Psoas muscle (tissue), 7 donors: ENCODE measurements at regions not wholly inside any gene's neighbourhood (a gene's known extent, or its start where the extent isn't known, plus 50 kb on each side); places are given as distances from the start of the nearest gene placed in this dataset.

Experiments
- ATAC-seq, 4 donors: fragments of 200-7000 bp; cut with Tn5 transposase; one replicate each; pipeline ENCODE4 v1.9.1; 2020; ENCODE audit warnings: moderate library complexity in 3 of 4, mild to moderate bottlenecking in 2 of 4
- DNase-seq, 2 donors: peaks; one replicate each; pipeline ENCODE4 v3.0.0-alpha.2; 2020
- H3K27ac ChIP-seq: fragments of 200-600 bp; one replicate; pipeline ENCODE4 v1.8.0; 2022
- H3K27me3 ChIP-seq, 3 donors: fragments of 200-600 bp in 1 of 3; one replicate each; pipeline versions ENCODE4 v1.6.1 to v1.8.0; 2013 to 2022; ENCODE audit warnings: low read length in 2 of 3, mild to moderate bottlenecking in 2 of 3, moderate library complexity in 1 of 3; ENCODE audit not compliant: insufficient read depth in 3 of 3
- H3K36me3 ChIP-seq, 2 donors: fragments of 200-600 bp in 1 of 2; one replicate each; pipeline versions ENCODE4 v1.6.1 to v1.8.0; 2013 to 2022; ENCODE audit warnings: low read depth in 1 of 2, mild to moderate bottlenecking in 1 of 2, moderate library complexity in 1 of 2; ENCODE audit not compliant: insufficient read depth in 1 of 2
- H3K4me1 ChIP-seq: fragments of 200-600 bp; one replicate; pipeline ENCODE4 v1.8.0; 2022
- H3K4me3 ChIP-seq: fragments of 200-600 bp; one replicate; pipeline ENCODE4 v1.8.0; 2022; ENCODE audit warnings: mild to moderate bottlenecking
- H3K9me3 ChIP-seq: fragments of 200-600 bp; one replicate; pipeline ENCODE4 v1.8.0; 2022
- CTCF ChIP-seq: fragments of 200-600 bp; IDR thresholded peaks from one replicate; pipeline ENCODE4 v1.8.0; 2022; ENCODE audit warnings: antibody characterized with exemption
- WGBS, 3 donors: extraction: QIAGEN DNeasy Blood & Tissue Kit; methylation state at CpG; one replicate each; pipeline versions ENCODE4 v1.1.6 to v1.1.7; 2013; 5-methylcytosine and 5-hydroxymethylcytosine counted together
- intact Hi-C, 2 donors: fragments of 100-400 bp; cut with DNase I; formaldehyde crosslinking; loops; one replicate each; pipeline versions ENCODE4 v1.11.0 to v1.14.2; 2022
- donor health status: healthy with polysubstance abuse.
- donor health status: DM: no; HTN: no; CAD: no; lungs with moderate emphysema.
- donor health status: Bipolar disorder and iron deficiency.
- donor health status: healthy.
- donor health status: DM: yes; HTN: yes; CAD: no.
- donor health status: DM: no; HTN: no; CAD: no.
- donor health status: DM: yes; HTN: yes; CAD: no.

- 60 to 70% (median 62%) methylated on average over 9 of the region's 9 CpGs for WGBS, 3 donors
- no peaks in the 10 kb centered on the region for H3K36me3 ChIP-seq
- H3K4me3 ChIP-seq = no peak overlapping the region
- no peak for TF ChIP-seq CTCF
- H3K4me1 ChIP-seq = no peaks in the 10 kb centered on the region
- intact Hi-C loops = no loop called here
- no peaks in the 10 kb centered on the region for H3K9me3 ChIP-seq
- no peak overlapping the region for H3K27ac ChIP-seq
- no peaks in the 10 kb centered on the region for H3K27me3 ChIP-seq
- DNase-seq (no peak), ATAC-seq (no peak)
Observed at GRCh38 chr5:6085341-6085860, 292.9 kb downstream of the MED10 start.

- no peak for TF ChIP-seq CTCF
- no peak for DNase-seq
- no peak for ATAC-seq
- Histone ChIP-seq H3K36me3 (no peaks in the 10 kb centered on the region), H3K4me3 (no peak overlapping the region), H3K27ac (no peak overlapping the region), H3K4me1 (no peaks in the 10 kb centered on the region), H3K27me3 (no peaks in the 10 kb centered on the region), H3K9me3 (no peaks in the 10 kb centered on the region)
- 73 to 84% (median 73%) methylated on average over 2 of the region's 2 CpGs for WGBS, 3 donors
- intact Hi-C loops = no loop called here
Observed at GRCh38 chr5:6084836-6085235, 293.5 kb downstream of the MED10 start.

- Histone ChIP-seq H3K36me3 (no peaks in the 10 kb centered on the region), H3K27ac (no peak overlapping the region), H3K4me3 (no peak overlapping the region), H3K27me3 (peaks cover 0 to 3% (median 0%) of the 10 kb centered on the region in 3 donors), H3K9me3 (no peaks in the 10 kb centered on the region), H3K4me1 (no peaks in the 10 kb centered on the region)
- no peak for ATAC-seq
- no peak for DNase-seq
- intact Hi-C loops = no loop called here
- TF ChIP-seq CTCF = no peak
- 64 to 74% (median 73%) methylated on average over 8 of the region's 8 CpGs for WGBS, 3 donors
Observed at GRCh38 chr5:6084376-6084775, 294.0 kb downstream of the MED10 start.

GRCh38 chr5:6083311-6083978, 294.9 kb downstream of the MED10 start:
- H3K27ac ChIP-seq = no peak overlapping the region
- peaks cover 0 to 3% (median 0%) of the 10 kb centered on the region in 3 donors for H3K27me3 ChIP-seq

More at GRCh38 chr5:6083311-6083978, 294.9 kb downstream of the MED10 start:
- DNase-seq (no peak), ATAC-seq (no peak)
- TF ChIP-seq CTCF = no peak
- 50 to 57% (median 56%) methylated on average over 11 of the region's 11 CpGs for WGBS, 3 donors
- Histone ChIP-seq H3K4me3 (no peak overlapping the region), H3K9me3 (no peaks in the 10 kb centered on the region), H3K4me1 (no peaks in the 10 kb centered on the region), H3K36me3 (no peaks in the 10 kb centered on the region)
- intact Hi-C loops = no loop called here
